Effector CD8-positive, alpha-beta T cell (primary cell): ENCODE measurements at regions not wholly inside any gene's neighbourhood (a gene's known extent, or its start where the extent isn't known, plus 50 kb on each side); places are given as distances from the start of the nearest gene placed in this dataset.

Experiments
- DNase-seq: peaks from one replicate; lab custom pipeline; 2025; lab: John Stamatoyannopoulos, UW

DNA sequence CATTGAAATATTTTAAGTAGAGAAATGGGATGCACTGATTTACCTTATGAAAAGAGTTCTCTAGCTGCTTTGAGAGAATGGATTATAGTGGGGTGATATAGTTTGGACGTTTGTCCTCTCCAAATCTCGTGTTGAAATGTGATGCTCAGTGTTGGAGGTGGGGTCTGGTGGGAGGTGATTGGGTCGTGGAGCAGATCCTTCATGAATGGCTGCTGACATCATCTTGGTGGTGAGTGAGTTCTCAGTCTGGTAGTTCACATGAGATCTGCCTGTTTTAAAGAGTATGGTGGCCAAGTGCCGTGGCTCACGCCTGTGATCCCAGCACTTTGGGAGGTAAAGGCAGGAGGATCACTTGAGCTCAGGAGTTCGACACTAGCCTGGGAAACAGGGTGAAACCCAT lies 58.7 kb upstream of the SH3RF3 start:
- DNase-seq: no peak

DNA sequence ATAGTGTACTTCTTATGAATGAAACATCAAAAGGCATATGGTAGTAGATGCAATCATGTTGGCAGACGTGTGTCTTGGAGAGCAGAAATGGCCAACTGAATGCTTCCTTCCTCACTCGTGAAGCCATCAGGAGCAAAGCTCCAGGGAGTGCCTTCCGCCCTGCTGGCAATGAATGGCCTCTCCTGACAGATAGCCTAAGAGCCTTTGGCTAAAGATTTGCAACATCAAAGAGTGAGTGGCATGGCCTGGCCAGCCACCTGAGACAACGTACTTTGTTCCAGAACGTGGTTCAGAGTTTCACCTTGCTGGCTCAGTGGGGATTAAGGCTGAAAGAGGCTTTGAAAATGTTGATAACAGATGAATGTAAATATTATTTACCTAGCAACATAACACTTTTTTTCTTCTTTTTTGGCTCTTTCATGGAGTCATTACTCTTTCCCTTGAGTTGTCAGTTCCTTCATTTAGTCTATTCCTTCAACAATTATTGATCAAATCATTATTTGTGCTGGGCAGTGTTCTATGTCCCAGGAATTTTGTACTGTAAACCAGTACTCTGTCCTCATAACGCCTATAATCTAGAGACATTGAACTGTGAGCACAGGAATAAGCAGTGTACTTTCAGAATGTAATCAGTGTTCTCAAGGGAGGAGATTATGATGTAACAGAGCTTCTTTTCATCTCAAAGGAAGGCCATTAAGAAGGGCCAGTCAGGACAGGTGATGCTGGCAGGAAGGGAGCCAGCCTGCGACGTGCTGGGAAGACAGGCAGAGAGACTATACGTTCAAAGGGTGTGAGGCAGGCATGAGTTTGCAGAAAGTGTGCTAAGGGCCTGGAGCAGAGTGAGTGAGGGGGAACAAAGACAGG lies 59.4 kb upstream of the SH3RF3 start:
- no peak for DNase-seq

DNA sequence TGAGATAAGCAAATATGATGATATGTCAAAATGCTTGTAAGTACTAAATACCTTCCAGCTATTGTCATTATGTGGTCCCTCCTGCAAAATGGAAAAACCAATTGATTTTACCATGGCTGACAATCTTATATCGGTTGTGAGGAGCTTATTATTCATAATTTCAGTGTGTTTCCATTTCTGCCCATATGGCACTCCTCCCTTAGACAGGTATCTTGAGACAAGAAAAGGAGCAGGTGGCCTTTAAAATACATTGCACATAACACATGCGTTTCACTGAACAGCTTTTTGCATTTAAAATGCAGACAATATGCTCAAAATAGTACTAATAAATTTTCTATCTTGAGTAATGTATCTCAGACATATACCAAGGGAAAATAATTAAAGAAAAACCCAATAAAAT lies 60.2 kb upstream of the SH3RF3 start:
- no peak for DNase-seq

- no peak for DNase-seq
These were observed 61.3 kb upstream of the SH3RF3 start for GRCh38 chr2:109067631-109068125.

DNA sequence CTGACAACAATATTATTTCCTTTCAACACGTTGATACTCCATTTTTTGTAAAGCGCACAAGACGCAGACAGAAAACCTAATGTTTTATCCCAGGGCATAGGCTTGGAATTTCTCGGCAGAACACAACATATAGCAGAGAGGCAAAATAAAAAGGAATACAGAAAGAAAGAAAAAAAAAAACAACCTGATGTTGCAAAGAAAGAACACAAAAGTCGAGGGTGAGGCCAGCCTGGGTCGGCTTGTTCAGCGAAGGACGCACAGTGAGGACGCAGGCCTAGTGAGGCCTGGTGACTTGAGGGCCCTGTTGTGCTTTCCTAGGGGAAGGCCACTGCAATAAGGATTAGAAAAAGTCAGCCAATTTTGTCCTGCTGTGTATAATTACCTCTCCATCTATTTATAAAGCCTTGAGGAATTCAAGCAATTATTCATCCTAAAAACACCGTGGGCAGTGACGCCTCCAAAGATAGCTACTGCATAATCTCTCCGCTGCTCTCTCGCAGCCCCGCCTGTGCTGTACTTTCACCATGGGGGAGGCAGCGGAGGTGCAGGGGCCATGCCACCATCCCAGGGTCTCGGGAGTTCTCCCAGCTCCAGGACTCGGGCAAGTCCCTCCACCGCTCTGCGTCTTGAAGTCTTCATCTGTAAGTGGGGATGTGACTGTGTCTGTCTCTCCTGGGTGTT lies 61.9 kb upstream of the SH3RF3 start:
- no peak for DNase-seq

DNA sequence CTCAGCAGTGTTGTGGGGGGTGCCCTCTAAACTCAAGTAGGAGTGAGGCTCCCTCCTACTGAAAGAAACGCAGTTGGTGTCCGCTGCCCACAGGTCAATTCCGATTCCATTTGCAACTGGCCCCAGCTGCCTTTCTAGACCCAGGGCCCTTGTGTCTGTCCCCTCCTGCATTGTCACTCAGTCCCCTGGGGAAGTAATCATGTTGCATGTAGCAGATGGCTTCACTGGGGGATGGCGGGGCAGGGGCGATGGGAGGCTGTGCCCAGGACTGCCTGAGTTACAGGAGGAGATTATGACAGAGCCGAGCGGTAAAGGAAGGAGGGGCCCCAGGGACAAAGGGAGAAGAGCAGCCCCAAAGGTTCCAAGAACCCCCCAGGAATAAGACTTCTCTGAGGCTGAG lies 62.5 kb upstream of the SH3RF3 start:
- no peak for DNase-seq

- no peak for DNase-seq
These were observed 63.6 kb upstream of the SH3RF3 start for GRCh38 chr2:109065391-109065734.

DNA sequence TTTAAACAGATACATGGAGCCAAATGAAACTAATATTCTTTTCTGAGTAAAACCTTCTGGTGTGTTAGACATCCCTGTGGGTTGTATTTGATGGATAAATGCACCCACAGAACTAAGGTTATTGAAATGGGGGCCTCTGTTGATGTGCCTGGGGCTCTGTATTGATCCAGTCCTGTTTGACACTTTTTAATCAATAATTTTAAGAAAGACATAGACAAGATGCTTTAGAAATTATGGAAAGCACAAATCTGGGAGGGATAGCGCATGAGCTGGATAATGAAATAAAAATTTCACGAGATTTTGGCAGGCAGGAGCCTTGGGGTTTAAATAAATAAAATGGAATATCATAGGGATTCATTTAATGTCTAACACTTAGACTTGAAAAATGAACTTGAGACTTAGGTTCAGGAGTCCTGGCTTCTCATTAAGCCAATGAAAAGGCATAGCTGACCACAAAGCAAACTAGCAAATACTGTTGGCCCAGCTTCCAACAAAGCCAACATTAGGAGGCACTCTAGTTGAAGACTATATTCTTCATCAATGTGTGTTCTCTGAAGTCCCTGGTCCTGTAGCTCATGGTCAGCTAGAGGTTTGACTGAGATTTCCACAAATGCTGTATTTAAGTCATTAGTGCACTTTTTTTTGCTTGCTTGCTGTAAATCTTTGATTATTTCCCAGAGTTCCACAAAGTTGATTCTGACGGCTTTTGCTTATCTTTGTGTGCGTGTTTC lies 64.2 kb upstream of the SH3RF3 start:
- DNase-seq: no peak

DNA sequence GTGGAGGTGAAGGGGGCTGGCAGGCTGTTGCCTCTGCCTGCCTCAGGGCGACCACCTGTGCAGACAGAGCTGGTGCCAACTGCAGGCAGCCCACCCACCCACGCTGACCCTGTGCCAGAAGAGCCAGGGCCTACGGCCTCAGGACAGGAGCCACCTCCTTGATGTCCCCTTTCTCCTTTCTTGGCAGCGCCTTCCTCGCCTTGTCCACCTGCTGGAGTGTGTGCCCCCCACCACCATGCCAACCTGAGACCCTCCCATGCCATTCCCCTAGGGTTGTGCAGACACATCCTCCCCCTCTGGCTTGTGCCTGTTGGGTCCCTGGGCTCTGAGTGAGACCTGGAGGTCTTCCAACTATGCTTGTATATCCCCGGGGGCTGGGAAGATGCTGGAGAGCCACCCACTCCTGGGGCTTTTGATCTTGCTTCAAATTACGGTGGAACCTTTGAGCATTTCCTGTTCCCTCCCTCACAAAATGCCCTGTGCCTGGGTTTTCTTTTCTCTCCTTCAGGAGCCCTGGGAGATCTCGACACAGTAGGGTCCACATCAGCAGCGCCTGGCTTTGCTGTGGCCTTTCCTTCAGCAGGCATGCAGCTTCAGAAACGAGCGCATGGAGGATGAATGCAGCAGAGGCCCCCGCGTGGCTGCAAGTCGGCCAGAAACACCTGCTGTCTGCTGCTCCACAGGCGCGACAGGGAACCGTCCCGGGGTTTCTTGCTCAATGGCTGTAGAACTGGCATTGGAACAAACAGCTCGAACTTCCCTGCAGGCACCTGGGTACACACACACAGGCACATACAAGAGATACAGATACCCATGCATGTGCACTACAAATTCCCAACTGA lies 65.9 kb upstream of the SH3RF3 start:
- no peak for DNase-seq

GRCh38 chr2:109062145-109062858 lies 66.7 kb upstream of the SH3RF3 start:
- no peak for DNase-seq

DNA sequence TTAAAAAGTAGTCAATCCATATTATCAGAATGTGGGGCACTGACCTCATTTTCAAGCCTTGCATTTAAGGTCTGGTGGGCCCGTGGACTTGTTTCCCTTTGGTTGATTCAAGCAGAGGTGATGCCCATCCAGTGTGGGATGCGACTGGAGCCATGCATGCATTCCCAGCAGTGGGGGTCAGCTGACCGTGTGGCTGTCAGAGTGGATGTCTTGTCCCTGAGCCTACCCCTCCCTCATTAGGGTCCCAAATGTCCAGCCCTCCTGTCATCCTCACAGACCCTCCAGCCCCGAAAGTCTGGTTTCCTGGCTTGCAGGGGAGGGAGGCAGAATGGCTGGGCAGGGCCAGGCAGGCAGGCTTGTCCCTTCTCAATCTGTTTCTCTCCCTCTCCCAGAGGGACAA lies 67.3 kb upstream of the SH3RF3 start:
- no peak for DNase-seq

- no peak for DNase-seq
These were observed 68.5 kb upstream of the SH3RF3 start for GRCh38 chr2:109060496-109060895.

- DNase-seq: no peak
These were observed 69.4 kb upstream of the SH3RF3 start for GRCh38 chr2:109059474-109060165.

GRCh38 chr2:109058802-109059201 lies 69.8 kb upstream of the EDAR start:
- DNase-seq: no peak

GRCh38 chr2:109058191-109058632 lies 69.2 kb upstream of the EDAR start:
- no peak for DNase-seq

- DNase-seq: peak; percentile 14
These were observed 68.7 kb upstream of the EDAR start for GRCh38 chr2:109057686-109058085.

DNA sequence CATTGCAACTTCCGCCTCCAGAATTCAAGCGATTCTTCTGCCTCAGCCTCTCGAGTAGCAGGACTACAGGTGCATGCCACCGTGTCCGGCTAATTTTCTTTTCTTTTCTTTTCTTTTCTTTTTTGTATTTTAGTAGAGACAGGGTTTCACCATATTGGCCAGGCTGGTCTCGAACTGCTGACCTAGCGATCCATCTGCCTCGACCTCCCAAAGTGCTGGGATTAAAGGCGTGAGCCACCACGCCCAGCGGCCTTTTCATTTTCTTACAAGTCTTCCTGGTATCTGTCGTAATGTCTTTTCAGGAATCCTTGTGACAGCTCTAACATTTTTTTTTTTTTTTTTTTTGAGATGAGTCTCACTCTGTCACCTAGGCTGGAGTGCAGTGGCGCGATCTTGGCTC lies 66.4 kb upstream of the EDAR start:
- DNase-seq: no peak

DNA sequence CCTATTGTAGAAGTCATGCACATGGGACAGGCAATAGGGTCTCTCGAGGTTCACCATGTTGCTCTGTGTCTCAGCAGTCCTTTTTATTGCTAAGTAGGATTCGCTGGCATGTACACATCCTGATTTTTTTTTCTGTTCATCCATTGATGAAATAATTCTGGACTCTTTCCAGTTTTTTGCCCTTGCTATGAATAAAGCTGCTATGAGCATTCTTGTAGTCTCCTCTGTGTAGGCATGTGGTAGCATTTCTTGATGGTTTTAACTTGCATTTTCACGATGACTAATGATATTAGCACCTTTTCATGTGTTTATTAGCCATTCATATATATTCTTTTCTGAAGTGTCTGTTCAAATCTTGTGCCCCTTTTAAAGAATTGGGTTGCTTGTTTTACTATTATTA lies 65.8 kb upstream of the EDAR start:
- DNase-seq: no peak

- DNase-seq: no peak
These were observed 64.7 kb upstream of the EDAR start for GRCh38 chr2:109053716-109054115.

GRCh38 chr2:109052922-109053321 lies 63.9 kb upstream of the EDAR start:
- DNase-seq: no peak
